GM19468 (cell line): ENCODE measurements at regions not wholly inside any gene's neighbourhood (a gene's known extent, or its start where the extent isn't known, plus 50 kb on each side); places are given as distances from the start of the nearest gene placed in this dataset.

Experiments used
- ATAC-seq: cut with Tn5 transposase; IDR thresholded peaks from one replicate; pipeline ENCODE4 v1.9.1; 2021; ENCODE audit warnings: mild to moderate bottlenecking, moderate library complexity, moderate number of reproducible peaks; ENCODE audit not compliant: unreplicated experiment; ENCODE audit errors: extremely low read depth

DNA sequence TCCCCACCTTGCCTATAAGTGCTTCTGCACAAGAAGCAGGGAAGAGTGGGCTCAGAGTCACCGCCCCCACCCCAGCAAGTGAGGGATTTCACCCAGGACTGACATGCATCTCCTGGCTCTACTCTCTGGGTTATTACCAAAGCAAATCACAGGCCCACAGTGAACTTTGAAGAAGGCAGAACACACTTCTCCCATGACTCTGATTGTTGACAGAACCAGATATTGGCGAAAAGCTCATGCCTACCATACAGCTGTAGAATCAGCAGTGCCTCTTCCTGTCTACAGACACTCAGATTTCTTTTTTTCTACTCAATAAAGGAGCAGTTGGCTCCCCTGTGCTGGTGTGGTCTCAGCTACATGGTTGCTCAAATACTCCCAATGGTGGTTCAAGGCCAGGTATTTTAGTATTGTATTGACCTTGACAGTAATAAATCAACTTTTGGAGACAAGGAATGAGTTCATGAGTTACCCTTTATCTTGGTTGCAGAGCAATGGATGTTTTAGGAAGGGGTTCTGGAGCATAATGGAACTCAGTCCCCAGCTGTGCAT is 512.9 kb upstream of the ID2 start:
- no peak for ATAC-seq

GRCh38 chr2:8169443-8169842 is 512.4 kb upstream of the ID2 start:
- ATAC-seq, result no peak

DNA sequence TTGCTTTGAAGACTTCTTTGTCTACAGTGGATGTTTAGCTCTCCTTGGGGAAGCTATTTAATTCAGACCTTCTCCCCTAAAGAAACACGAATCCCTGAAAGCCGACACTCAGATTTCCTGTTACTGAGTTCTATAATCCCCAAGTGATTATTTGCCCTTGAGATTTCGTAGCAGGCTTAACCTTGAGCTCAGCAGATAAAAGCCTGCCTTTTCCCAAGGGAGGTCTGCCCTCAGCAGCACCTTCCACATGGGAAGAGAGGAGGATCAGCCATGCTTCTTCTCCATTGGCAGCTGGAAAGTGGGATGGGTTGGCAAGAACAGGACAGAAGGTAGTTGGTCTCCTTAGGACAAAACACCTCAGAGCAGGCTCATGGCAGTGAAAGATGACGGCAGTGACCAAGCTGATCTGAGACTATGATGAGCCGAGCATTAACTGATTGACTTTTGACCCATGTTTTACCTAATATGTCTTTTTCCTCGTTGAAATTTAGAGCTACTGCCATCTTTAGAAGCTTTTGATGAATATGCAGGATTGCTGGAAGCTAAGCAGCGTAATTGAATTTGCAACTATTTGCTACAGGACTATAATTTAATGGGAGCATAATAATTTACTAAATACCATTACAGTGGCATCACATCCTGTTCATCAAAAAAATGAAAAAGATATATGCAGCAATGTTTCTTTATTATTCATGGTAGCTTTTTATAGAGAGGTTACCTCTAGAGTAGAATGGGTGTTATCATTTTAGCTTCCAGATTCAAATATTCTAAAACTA is 511.1 kb upstream of the ID2 start:
- no peak for ATAC-seq

DNA sequence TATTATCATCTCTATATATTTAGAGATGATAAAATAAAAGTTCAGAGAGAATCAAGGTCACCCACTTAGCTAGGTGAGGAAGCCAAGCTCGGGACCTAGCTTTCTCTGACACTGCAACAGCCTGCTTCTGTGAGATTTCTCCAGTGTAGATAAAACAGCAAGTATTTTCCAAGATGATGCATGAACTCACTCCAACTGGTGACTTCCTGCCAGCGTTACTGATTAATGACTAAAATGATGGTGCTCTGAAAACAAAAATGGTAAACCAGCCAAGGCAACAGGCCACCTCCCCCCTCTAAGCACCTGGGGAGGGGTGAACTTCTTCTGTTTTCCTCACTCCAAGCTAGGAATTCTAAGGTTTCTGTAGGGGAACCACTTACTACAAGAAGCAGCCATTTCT is 510.2 kb upstream of the ID2 start:
- no peak for ATAC-seq

DNA sequence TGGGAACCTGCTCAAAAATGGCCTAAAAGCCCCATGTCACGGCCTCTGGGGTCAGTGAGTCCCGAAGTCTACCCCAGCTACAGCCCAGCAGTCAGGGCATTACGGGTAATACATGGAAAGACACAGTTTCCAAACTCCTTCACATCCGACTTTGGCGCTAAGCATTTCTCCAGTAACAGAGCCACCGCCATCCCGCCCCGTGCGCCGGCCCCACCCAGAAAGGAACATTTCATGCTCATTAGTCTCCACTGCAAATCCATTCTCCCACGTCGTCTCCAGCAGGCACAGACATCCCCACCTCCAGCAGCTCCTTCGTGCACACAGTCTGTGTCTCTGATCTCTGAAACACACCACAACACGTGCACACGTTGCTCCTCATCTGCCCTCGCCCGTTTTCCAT is 509.2 kb upstream of the ID2 start:
- no peak for ATAC-seq

- ATAC-seq, result no peak
Observed at GRCh38 chr2:8174641-8175257, 507.1 kb upstream of the ID2 start.

DNA sequence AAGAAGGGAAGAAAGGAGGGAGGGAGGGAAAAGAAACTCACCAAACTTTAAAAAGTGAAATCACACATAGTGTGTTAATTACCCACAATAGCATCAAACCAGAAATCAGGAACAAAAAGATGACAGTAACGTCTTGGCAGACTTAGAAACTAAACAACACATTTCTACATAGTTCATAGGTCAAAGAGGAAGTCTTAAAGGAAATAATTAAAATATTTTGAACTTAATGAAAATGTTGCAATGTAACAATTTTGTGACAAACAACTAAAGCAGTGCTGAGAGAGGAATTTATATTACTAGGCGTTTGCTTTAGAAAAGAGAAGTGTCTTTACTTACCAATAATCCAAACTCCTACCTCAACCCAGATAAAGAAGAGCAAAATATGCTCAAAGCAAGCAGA is 505.0 kb upstream of the ID2 start:
- no peak for ATAC-seq

GRCh38 chr2:8177566-8177965 is 504.3 kb upstream of the ID2 start:
- ATAC-seq, result no peak

DNA sequence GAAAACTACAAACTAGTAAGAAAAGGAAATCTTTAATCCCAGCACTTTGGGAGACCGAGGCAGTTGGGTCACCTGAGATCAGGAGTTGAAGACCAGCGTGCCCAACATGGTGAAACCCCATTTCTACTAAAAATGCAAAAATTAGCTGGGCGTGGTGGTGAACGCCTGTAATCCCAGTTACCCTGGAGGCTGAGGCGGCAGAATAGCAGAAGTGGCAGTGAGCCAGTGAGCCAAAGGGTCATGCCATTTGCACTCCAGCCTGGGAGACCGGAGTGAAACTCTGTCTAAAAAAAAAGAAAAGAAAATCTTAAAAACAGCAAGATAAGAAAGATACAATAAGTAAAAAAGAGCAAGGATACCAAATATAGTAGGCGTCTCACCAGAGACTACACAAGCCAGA is 502.9 kb upstream of the ID2 start:
- no peak for ATAC-seq

DNA sequence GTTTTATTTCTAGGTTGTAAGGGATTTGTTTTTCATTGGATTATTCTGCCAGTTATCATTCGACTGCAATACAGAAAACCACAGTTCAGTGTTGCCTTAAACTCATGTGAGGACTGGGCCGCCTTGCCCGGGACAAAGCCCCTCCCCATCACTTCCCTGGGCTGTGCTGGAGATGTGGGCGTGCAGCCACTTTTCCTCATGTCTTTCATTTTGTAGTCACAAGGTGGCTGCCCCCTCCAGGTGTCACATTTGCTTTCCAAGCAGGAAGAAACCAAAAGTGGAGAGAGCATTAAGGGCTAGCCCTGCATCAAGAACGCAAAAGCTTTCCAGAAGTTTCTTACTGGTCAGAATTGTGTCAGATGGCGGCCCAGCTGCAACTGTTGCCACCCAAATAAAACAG is 492.5 kb upstream of the ID2 start:
- no peak for ATAC-seq

GRCh38 chr2:8190279-8190678 is 491.6 kb upstream of the ID2 start:
- ATAC-seq, result no peak

- ATAC-seq, result no peak
Observed at GRCh38 chr2:8191427-8191826, 490.4 kb upstream of the ID2 start.

GRCh38 chr2:8193146-8193545 is 488.7 kb upstream of the ID2 start:
- no peak for ATAC-seq

DNA sequence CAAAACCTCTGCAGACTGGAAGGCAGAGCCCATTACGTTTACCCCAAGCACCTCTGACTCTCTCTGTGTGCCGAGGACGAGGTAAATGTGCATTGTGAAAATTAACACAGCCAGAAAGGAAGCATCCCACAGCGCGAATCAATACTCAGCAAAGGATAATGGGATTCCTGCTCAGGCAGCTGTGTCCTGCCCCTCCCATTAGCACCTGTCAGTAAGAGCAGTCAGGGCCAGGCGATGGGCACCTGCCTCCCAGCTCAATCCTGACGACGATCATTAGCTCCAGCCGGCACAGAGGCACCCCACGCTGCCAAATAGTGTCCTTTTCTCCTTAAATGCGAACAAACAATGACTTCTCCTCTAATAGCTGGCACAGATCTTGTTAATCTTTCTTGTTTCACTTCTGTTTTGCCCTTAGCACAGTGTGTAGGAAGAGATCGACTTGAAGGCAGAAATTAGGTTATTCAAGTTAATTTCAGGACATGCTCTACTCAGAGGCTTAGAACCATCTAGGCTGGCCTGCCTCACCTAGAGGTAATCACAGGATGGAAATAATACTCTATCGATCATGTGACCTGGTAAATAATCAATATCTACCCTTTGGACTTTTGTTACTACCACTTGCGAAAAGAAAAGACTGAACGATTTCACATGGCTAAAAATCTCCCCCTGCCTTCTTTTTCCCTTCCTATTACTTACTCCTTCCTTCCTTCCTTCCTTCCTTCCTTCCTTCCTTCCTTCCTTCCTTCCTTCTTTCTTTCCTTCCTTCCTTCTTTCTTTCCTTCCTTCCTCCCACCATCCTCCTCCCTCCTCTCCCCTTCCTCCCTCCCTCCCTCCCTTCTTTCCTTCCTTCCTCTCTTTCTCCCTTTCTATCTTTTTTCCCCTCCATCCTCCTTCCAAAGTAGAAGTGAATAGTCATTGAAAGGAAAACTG is 487.9 kb upstream of the ID2 start:
- no peak for ATAC-seq

DNA sequence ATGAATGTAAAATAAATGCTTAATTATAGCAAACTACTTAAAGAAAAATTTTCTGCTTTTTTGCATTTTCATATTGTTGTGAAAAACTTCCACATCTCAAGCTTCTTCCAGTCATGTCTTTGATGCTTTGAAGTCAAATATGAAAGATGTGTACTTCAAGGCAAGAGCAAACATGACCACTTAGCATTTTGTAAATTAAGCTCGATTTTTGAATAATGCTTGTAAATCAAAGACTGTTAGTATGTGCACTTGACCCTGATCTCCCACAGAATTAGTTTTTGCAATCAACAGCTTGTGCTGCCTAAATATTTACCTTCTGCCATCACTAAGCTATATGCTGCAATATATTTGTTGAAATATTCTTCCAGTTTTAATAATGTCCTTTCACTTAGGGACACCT is 486.1 kb upstream of the ID2 start:
- ATAC-seq, result no peak

- no peak for ATAC-seq
Observed at GRCh38 chr2:8196316-8196715, 485.5 kb upstream of the ID2 start.

GRCh38 chr2:8197101-8197500 is 484.8 kb upstream of the ID2 start:
- no peak for ATAC-seq

- no peak for ATAC-seq
Observed at GRCh38 chr2:8197825-8198224, 484.0 kb upstream of the ID2 start.

GRCh38 chr2:8198766-8199382 is 483.0 kb upstream of the ID2 start:
- ATAC-seq, result no peak

DNA sequence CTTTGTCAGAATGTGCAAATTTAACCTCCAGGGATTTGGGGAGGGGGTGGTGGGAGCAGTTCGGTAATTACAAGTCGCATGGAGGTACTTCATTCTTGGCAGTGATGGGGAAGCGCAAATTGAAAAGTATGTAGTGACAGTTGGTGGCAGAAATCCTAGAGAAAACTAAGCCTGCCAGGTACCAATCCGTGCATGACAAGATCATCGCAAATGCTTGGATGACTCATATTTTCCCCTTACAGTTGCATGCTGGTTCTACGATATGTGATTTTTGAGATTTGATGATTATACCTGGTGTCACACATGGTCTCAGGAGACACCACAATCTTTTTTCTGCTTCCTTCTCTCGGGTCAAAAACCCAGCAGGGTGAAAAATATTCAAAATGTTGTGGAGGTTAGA is 479.7 kb upstream of the ID2 start:
- peak; percentile 84 for ATAC-seq
